Prostate gland (tissue), 2 donors: ENCODE measurements at regions not wholly inside any gene's neighbourhood (a gene's known extent, or its start where the extent isn't known, plus 50 kb on each side); places are given as distances from the start of the nearest gene placed in this dataset.

Experiments
- DNase-seq: peaks from one replicate; pipeline ENCODE4 v3.0.0-alpha.2; 2019; ENCODE audit warnings: low spot score
- H3K27ac ChIP-seq, 2 donors: fragments of 200-600 bp; sonication (generic); 2 replicates each; pipeline ENCODE4 v1.5.1; 2017 to 2019
- H3K27me3 ChIP-seq: fragments of 200-600 bp; sonication (generic); replicated peaks from 2 replicates; pipeline ENCODE4 v1.5.1; 2019; ENCODE audit not compliant: insufficient read depth
- H3K36me3 ChIP-seq, 2 donors: fragments of 200-600 bp; sonication (generic); 1 replicate in 1 of 2; 2 replicates in 1 of 2; pipeline versions ENCODE4 v1.5.1 to v1.8.1; 2017 to 2019
- H3K4me1 ChIP-seq: fragments of 200-600 bp; sonication (generic); replicated peaks from 2 replicates; pipeline ENCODE4 v1.5.1; 2019
- H3K4me3 ChIP-seq, 2 donors: fragments of 200-600 bp; sonication (generic); 2 replicates each; pipeline ENCODE4 v1.5.1; 2017 to 2019
- H3K9me3 ChIP-seq: fragments of 200-600 bp; sonication (generic); 2 replicates; pipeline ENCODE4 v1.5.1; 2017
- POLR2A ChIP-seq: fragments of 450-650 bp; IDR thresholded peaks from one replicate; pipeline ENCODE4 v1.6.1; 2016; ENCODE audit warnings: antibody characterized with exemption, mild to moderate bottlenecking
- POLR2AphosphoS5 ChIP-seq: sonication (generic); formaldehyde crosslinking; IDR thresholded peaks from one replicate; pipeline ENCODE4 v1.6.1; 2017; ENCODE audit warnings: antibody characterized with exemption
- WGBS: methylation state at CpG from one replicate; pipeline ENCODE4 v1.1.5; 2018; 5-methylcytosine and 5-hydroxymethylcytosine counted together
- intact Hi-C: fragments of 100-400 bp; cut with DNase I; formaldehyde crosslinking; loops from one replicate; pipeline ENCODE4 v1.14.2; 2022
- TF ChIP-seq, protein P1 (sequence below), 4 experiments: fragments of 200-600 bp in 2 of 4; fragments of 450-650 bp in 2 of 4; sonication (generic) in 2 of 4; IDR thresholded peaks; 1 replicate in 3 of 4; 2 replicates in 1 of 4; pipeline ENCODE4 v1.5.1; 2016 to 2019; ENCODE audit warnings: antibody characterized with exemption in 4 of 4, mild to moderate bottlenecking in 2 of 4, moderate library complexity in 2 of 4

DNA sequence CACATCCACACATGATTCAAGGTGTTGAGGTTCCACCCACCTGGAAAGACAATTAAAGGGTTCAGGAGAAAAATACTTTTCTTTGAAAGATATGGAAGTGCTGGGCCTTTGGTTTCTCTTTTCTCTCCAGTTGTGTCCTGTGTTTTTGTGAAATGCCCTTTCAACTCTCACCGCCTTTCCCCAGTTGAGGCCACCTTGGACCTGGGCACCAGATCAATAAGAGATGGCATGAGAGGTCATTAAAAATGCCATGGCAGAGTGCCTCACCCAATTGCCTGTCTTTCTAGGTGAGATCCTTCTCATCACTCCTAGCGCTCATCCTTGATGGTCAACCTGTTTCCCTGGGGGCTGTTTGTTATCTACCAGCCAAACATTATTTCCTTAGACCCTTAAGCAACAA lies 453.9 kb downstream of the TSN start:
- TF ChIP-seq POLR2A (no peak), POLR2AphosphoS5 (no peak)
- TF ChIP-seq, protein P1, sequence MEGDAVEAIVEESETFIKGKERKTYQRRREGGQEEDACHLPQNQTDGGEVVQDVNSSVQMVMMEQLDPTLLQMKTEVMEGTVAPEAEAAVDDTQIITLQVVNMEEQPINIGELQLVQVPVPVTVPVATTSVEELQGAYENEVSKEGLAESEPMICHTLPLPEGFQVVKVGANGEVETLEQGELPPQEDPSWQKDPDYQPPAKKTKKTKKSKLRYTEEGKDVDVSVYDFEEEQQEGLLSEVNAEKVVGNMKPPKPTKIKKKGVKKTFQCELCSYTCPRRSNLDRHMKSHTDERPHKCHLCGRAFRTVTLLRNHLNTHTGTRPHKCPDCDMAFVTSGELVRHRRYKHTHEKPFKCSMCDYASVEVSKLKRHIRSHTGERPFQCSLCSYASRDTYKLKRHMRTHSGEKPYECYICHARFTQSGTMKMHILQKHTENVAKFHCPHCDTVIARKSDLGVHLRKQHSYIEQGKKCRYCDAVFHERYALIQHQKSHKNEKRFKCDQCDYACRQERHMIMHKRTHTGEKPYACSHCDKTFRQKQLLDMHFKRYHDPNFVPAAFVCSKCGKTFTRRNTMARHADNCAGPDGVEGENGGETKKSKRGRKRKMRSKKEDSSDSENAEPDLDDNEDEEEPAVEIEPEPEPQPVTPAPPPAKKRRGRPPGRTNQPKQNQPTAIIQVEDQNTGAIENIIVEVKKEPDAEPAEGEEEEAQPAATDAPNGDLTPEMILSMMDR (IDR thresholded peaks at IDR 0.05) = no peak
- Histone ChIP-seq H3K4me1 (no peaks in the 10 kb centered on the region), H3K36me3 (no peaks in the 10 kb centered on the region), H3K27me3 (no peaks in the 10 kb centered on the region), H3K4me3 (no peak overlapping the region), H3K27ac (no peak overlapping the region), H3K9me3 (no peaks in the 10 kb centered on the region)
- 89% methylated on average over 2 of the region's 2 CpGs for WGBS
- no peak for DNase-seq
- intact Hi-C loops = no loop called here

DNA sequence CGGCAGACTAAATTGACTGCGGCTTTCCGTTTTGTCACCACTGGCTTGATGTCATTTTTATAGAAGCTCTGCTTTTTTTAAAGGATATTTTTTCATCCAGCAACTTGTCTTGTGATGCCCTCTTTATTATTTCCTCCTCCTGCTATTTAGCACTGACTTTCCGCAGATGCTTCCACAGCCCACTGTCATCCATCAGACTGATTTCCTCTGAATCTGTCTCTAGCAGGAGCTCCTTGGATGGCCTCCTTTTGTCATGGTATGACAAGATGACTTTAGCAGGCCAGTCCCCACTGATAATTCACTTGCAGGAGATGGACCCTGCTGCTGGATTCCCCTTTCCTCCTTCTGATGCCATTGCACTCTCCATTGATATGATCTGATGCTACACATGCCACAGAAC lies 454.6 kb downstream of the TSN start:
- TF ChIP-seq POLR2AphosphoS5 (no peak), POLR2A (no peak)
- TF ChIP-seq, protein P1 (IDR thresholded peaks at IDR 0.05) = no peak
- no peaks in the 10 kb centered on the region for H3K9me3 ChIP-seq
- H3K4me3 ChIP-seq = no peak overlapping the region
- intact Hi-C loops = no loop called here
- H3K27ac ChIP-seq = no peak overlapping the region
- H3K27me3 ChIP-seq = no peaks in the 10 kb centered on the region
- H3K36me3 ChIP-seq = no peaks in the 10 kb centered on the region
- H3K4me1 ChIP-seq = no peaks in the 10 kb centered on the region
- WGBS = 97% methylated on average over 4 of the region's 4 CpGs
- DNase-seq = no peak

DNA sequence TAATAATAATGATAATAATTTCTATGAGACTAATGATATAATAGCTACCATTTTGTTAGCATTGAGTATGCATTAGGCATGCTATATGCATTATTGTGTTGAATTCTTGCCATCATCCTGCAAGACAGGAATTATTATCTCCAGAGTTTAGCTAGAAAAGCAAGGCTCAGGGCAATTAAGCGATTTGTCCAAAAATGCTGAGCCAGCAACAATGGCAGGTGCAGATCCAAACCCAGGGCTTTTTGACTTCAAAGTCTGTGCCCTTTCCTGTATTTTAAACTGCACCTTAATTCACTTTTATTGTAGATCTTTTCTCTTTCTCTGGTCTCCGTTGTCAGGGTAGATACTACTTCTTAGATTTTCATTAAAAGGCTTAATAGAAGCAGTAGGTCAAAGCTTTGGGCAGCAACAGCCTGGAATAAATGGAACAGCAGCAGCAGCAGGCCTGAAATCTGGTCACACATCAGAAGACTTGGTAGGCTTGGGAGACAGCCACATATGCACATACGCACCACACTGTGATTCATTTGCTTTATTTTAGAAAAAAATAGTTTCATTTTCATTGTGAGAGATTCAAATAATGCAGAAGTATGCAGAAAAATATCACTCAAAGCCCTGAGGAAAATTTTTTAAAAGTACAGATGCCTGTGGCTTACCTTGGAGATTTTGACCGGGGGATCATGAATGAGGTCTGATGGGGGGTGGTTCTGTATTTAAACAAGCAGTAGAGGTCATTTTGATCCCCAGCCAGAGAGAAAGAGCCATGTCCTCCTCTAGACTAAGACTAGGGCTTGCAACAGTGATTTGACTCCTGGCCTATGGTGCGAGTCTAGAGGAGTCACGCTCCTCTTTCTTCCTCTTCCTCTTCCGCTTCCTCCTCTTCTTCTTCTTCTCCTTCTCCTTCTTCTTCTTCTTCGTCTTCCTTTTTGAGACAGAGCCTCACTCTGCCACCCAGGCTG lies 455.7 kb downstream of the TSN start:
- no peak for DNase-seq
- Histone ChIP-seq H3K36me3 (no peaks in the 10 kb centered on the region), H3K27ac (no peak overlapping the region), H3K4me1 (no peaks in the 10 kb centered on the region), H3K9me3 (no peaks in the 10 kb centered on the region), H3K27me3 (no peaks in the 10 kb centered on the region), H3K4me3 (no peak overlapping the region)
- intact Hi-C loops = no loop called here
- TF ChIP-seq, protein P1 (IDR thresholded peaks at IDR 0.05) = no peak
- TF ChIP-seq POLR2AphosphoS5 (no peak), POLR2A (no peak)
- WGBS = 87% methylated on average over 8 of the region's 8 CpGs

DNA sequence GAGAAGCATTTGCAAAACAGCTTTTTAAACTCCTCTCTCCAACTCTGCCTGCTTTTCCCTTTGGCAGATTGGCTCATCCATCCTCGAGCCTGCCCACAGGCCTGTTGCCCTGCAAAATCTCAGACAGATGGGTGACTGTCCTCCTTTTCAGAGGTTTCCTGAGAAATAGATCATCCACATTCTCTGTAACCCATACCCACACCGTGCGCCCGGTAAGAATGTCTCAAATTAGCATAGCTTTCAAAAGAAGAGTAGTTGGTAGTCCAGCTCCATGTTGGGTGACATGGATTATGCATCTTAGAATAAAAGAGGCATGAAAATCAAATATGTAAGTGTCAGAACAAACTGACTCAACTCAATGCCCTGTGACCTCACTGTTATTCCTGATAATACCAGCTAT lies 457.9 kb downstream of the TSN start:
- H3K36me3 ChIP-seq = no peaks in the 10 kb centered on the region
- H3K4me1 ChIP-seq = no peaks in the 10 kb centered on the region
- H3K9me3 ChIP-seq = no peaks in the 10 kb centered on the region
- TF ChIP-seq POLR2AphosphoS5 (no peak), POLR2A (no peak)
- TF ChIP-seq, protein P1 (IDR thresholded peaks at IDR 0.05) = no peak
- H3K4me3 ChIP-seq = no peak overlapping the region
- intact Hi-C loops = no loop called here
- 92% methylated on average over 4 of the region's 4 CpGs for WGBS
- no peak for DNase-seq
- no peak overlapping the region for H3K27ac ChIP-seq
- no peaks in the 10 kb centered on the region for H3K27me3 ChIP-seq

DNA sequence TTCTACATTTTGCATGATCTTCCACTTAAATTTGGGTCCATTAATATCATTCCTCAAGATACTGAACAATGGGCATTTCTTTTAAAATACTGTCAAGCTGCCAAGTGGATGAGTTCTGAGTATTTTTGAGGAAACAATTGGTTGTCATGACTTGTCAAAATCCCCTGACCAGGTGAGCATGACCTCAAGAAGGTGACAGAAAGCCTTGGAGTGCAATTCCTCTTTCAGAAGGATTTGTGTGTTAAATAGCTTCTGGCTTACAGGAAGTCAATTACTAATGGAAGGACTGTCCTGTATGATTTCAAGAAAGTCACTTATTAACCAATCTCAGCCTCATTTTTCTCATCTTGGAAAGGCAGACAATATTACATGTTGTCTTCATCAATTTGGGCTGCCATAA lies 460.6 kb downstream of the TSN start:
- no peak for DNase-seq
- H3K27ac ChIP-seq = no peak overlapping the region
- TF ChIP-seq POLR2AphosphoS5 (no peak), POLR2A (no peak)
- TF ChIP-seq, protein P1 (IDR thresholded peaks at IDR 0.05) = no peak
- intact Hi-C loops = no loop called here
- H3K4me3 ChIP-seq = no peak overlapping the region
- H3K36me3 ChIP-seq = no peaks in the 10 kb centered on the region
- H3K9me3 ChIP-seq = no peaks in the 10 kb centered on the region
- H3K4me1 ChIP-seq = no peaks in the 10 kb centered on the region
- H3K27me3 ChIP-seq = no peaks in the 10 kb centered on the region
